Fibroblast of pulmonary artery (primary cell): ENCODE measurements at regions not wholly inside any gene's neighbourhood (a gene's known extent, or its start where the extent isn't known, plus 50 kb on each side); places are given as distances from the start of the nearest gene placed in this dataset.

ENCODE experiments used
- DNase-seq: peaks from one replicate; pipeline ENCODE4 v3.0.0-alpha.2; 2010; ENCODE audit warnings: low read depth
- H3K4me3 ChIP-seq: replicated peaks from 2 replicates; pipeline ENCODE4 v1.5.1; 2011; ENCODE audit warnings: low read depth, mild to moderate bottlenecking, control low read depth, low read length, moderate library complexity
- CTCF ChIP-seq: IDR thresholded peaks from 2 replicates; pipeline ENCODE4 v1.5.1; 2011; ENCODE audit warnings: mild to moderate bottlenecking, control low read depth, low read length, inconsistent platforms; ENCODE audit errors: missing control alignments

- TF ChIP-seq CTCF, result no peak
- H3K4me3 ChIP-seq, result no peak overlapping the region
- DNase-seq, result no peak
Measured at GRCh38 chr15:70395164-70395563, 297.4 kb upstream of the TLE3 start.

GRCh38 chr15:70390723-70391122 lies 293.0 kb upstream of the TLE3 start:
- no peak overlapping the region for H3K4me3 ChIP-seq
- no peak for TF ChIP-seq CTCF
- DNase-seq, result no peak

DNA sequence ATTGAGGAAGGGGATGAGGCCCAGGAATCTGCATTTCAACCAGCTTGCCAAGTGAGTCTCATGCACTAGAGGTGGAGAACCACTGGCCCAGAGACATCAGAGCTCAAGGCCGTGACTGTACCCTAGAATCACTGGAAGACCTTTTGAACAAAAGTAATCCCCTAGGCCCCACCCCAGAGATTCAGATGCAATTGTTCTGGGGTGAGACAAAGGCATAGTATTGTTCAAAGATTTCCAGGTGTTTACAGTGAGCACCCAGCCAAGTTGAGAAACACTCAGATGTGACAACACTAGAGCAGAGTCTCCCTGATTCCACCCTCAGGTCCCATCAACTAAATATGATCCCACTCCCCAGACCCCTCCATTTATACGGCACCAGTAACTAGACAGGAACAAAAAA lies 290.3 kb upstream of the TLE3 start:
- TF ChIP-seq CTCF, result no peak
- H3K4me3 ChIP-seq, result no peak overlapping the region
- no peak for DNase-seq

DNA sequence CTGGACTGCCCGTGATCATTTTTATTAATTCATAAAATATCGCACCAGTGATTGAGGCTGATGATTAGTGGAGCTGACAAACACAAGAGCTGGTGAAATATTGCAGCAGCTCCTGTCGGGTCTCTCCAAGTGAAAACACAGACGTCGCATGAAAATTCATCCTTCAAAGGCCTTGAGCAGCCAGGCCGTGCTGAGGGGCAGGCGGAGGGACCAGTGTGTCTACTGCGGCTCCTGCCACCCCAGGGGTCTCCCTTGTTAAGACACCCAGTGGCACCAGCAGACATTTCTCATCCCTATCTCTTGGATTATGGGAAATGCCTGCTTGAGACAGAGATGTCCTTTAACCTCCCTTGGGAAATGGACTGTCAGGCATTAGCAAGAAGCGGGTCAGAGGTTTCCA lies 289.4 kb upstream of the TLE3 start:
- DNase-seq, result no peak
- no peak overlapping the region for H3K4me3 ChIP-seq
- no peak for TF ChIP-seq CTCF

GRCh38 chr15:70385711-70386110 lies 288.0 kb upstream of the TLE3 start:
- TF ChIP-seq CTCF, result no peak
- DNase-seq, result no peak
- no peak overlapping the region for H3K4me3 ChIP-seq

DNA sequence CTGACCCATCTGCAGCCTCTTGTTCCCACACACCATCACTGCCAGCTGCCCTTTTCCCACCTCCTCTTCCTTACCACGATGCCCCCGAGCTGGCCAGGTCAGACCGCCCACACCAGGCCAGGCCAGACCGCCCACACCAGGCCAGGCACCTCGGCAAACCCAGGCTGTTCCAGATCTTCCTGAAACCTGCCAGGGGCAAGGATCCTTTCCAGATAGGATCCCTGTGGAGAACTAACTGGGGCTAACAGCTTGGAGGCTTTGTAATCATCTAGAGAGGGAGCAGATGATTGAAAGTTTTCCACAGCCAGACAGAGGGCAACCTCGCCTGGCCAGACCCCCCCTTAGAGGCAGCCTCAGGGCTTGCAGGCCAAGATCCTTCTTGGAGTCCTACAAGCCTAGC lies 287.3 kb upstream of the TLE3 start:
- TF ChIP-seq CTCF, result no peak
- DNase-seq, result no peak
- no peak overlapping the region for H3K4me3 ChIP-seq

DNA sequence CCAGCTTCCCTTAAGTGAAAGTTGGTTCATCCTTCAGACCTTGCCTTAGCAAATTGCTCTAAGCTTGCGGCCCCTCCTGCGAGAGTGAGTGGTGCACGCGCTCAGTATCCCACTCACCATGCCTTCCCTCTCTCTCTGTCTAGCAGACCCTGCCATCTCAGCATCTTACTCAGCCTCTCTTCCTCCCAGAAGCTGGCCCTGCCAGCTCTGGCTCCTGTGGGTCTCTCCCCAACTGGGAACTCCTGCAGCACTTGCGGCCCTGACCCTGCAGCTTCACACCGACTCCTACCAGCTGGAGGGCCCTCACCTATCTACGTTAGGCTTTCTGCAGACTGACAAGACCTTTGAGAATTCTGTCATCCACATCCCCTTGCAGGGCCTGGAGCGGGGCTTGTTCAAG lies 286.1 kb upstream of the TLE3 start:
- H3K4me3 ChIP-seq, result no peak overlapping the region
- DNase-seq, result no peak
- TF ChIP-seq CTCF, result no peak
